ENCODE measurements at regions not wholly inside any gene's neighbourhood (a gene's known extent, or its start where the extent isn't known, plus 50 kb on each side); places are given as distances from the start of the nearest gene placed in this dataset.

- no peak for TF ChIP-seq POLR2A (IDR thresholded peaks at IDR 0.05)
- no peak for TF ChIP-seq CTCF (IDR thresholded peaks at IDR 0.05)
- Histone ChIP-seq H3K9me3 (replicated peaks in 1 of 3) (no peaks in the 10 kb centered on the region), H3K36me3 (replicated peaks in 1 of 2) (no peaks in the 10 kb centered on the region), H3K4me1 (replicated peaks in 1 of 2) (peaks cover 0 to 6% of the 10 kb centered on the region in 2 donors), H3K4me3 (no peak overlapping the region), H3K27ac (no peak overlapping the region), H3K27me3 (no peaks in the 10 kb centered on the region)
- no peak for DNase-seq
- 72 to 87% (median 77%) methylated on average over 1 of the region's 1 CpG for WGBS, 4 donors
- intact Hi-C loops (cut with DNase I) = no loop called here
Measured at GRCh38 chr3:28134198-28134597, 107.2 kb upstream of the CMC1 start.

GRCh38 chr3:28134792-28135375 is 106.5 kb upstream of the CMC1 start:
- Histone ChIP-seq H3K27ac (no peak overlapping the region), H3K36me3 (replicated peaks in 1 of 2) (no peaks in the 10 kb centered on the region), H3K4me1 (replicated peaks in 1 of 2) (peaks cover 0 to 6% of the 10 kb centered on the region in 2 donors), H3K4me3 (peak overlapping the region in 1 of 4 donors; percentile 22), H3K9me3 (replicated peaks in 1 of 3) (no peaks in the 10 kb centered on the region), H3K27me3 (no peaks in the 10 kb centered on the region)
- intact Hi-C loops (cut with DNase I) = no loop called here
- DNase-seq = no peak
- 67 to 80% (median 70%) methylated on average over 3 of the region's 3 CpGs for WGBS, 4 donors
- TF ChIP-seq POLR2A (IDR thresholded peaks at IDR 0.05) = no peak

GRCh38 chr3:28136607-28137216 is 104.7 kb upstream of the CMC1 start:
- DNase-seq = no peak
- 63 to 76% (median 69%) methylated on average over 2 of the region's 2 CpGs for WGBS, 4 donors
- intact Hi-C loops (cut with DNase I) = no loop called here
- Histone ChIP-seq H3K9me3 (replicated peaks in 1 of 3) (no peaks in the 10 kb centered on the region), H3K4me3 (peak overlapping the region in 1 of 4 donors; percentile 17), H3K27ac (peak overlapping the region in 1 of 5 donors; percentile 41), H3K4me1 (replicated peaks in 1 of 2) (peaks cover 0 to 6% of the 10 kb centered on the region in 2 donors), H3K36me3 (replicated peaks in 1 of 2) (no peaks in the 10 kb centered on the region), H3K27me3 (no peaks in the 10 kb centered on the region)
- TF ChIP-seq CTCF (IDR thresholded peaks at IDR 0.05) (no peak), POLR2A (IDR thresholded peaks at IDR 0.05) (no peak)

GRCh38 chr3:28138043-28138610 is 103.3 kb upstream of the CMC1 start:
- no peaks in the 10 kb centered on the region for H3K27me3 ChIP-seq
- no peak for DNase-seq
- H3K27ac ChIP-seq = peak overlapping the region in 2 of 5 donors; percentile 20 to 52
- peaks cover 0 to 6% of the 10 kb centered on the region in 2 donors for H3K4me1 ChIP-seq (replicated peaks in 1 of 2)
- 44 to 50% (median 47%) methylated on average over 6 of the region's 6 CpGs for WGBS, 4 donors
- intact Hi-C loops (cut with DNase I) = no loop called here
- no peak overlapping the region for H3K4me3 ChIP-seq
- no peaks in the 10 kb centered on the region for H3K9me3 ChIP-seq (replicated peaks in 1 of 3)
- TF ChIP-seq POLR2A (IDR thresholded peaks at IDR 0.05) (no peak), CTCF (IDR thresholded peaks at IDR 0.05) (no peak)
- no peaks in the 10 kb centered on the region for H3K36me3 ChIP-seq (replicated peaks in 1 of 2)

Data from adrenal gland (tissue), 9 donors.